ENCODE measurements at regions not wholly inside any gene's neighbourhood (a gene's known extent, or its start where the extent isn't known, plus 50 kb on each side); places are given as distances from the start of the nearest gene placed in this dataset.

- TF ChIP-seq CTCF (IDR thresholded peaks at IDR 0.05) (no peak), POLR2A (IDR thresholded peaks at IDR 0.05) (no peak)
These were observed 72.9 kb upstream of the UQCRFS1 start for GRCh38 chr19:29285878-29286277.
